Panc1 (cell line): ENCODE measurements at regions not wholly inside any gene's neighbourhood (a gene's known extent, or its start where the extent isn't known, plus 50 kb on each side); places are given as distances from the start of the nearest gene placed in this dataset.

Experiments used
- ATAC-seq: fragments of 200-7000 bp; cut with Tn5 transposase; 2 replicates; pipeline ENCODE4 v1.9.1; 2020; ENCODE audit warnings: mild to moderate bottlenecking, moderate library complexity
- BruUV-seq: library from RNA; stranded (reverse); fragments of 400-500 nt; replicated peaks from 2 replicates; lab custom pipeline; 2021; lab: Mats Ljungman, UMichigan
- CTCF ChIA-PET: fragments of 300-600 bp; sonication (Branson Sonifier 250); formaldehyde crosslinking; loops from one replicate; lab custom pipeline; 2022; ENCODE audit warnings: antibody characterized with exemption; lab: Charles Lee
- POLR2A ChIA-PET: fragments of 300-600 bp; sonication (Branson Sonifier 250); formaldehyde crosslinking; loops from one replicate; lab custom pipeline; 2022; ENCODE audit warnings: antibody characterized with exemption; lab: Charles Lee
- DNase-seq: peaks from one replicate; pipeline ENCODE4 v3.0.0-alpha.2; 2010; ENCODE audit warnings: low read depth, low spot score
- H3K27ac ChIP-seq: 2 replicates; pipeline ENCODE4 v1.5.1; 2011; ENCODE audit warnings: mild to moderate bottlenecking, low read length, inconsistent platforms
- H3K27me3 ChIP-seq: fragments of 200-500 bp; sonication (Bioruptor generic); 2 replicates; pipeline ENCODE4 v1.6.0; 2014; ENCODE audit warnings: low read length, inconsistent platforms; ENCODE audit not compliant: control insufficient read depth, insufficient read depth
- H3K36me3 ChIP-seq: fragments of 200-500 bp; sonication (Bioruptor generic); 2 replicates; pipeline ENCODE4 v1.5.1; 2014; ENCODE audit warnings: inconsistent platforms, mild to moderate bottlenecking, low read length, moderate library complexity; ENCODE audit not compliant: control insufficient read depth, insufficient read depth
- H3K4me1 ChIP-seq: 2 replicates; pipeline ENCODE4 v1.5.1; 2011; ENCODE audit warnings: inconsistent platforms, mild to moderate bottlenecking, low read length, moderate library complexity; ENCODE audit not compliant: control insufficient read depth, insufficient read depth
- H3K4me3 ChIP-seq, 2 experiments: 2 replicates each; pipeline ENCODE4 v1.5.1; 2011 to 2012; ENCODE audit warnings: low read depth in 2 of 2, low read length in 2 of 2, mild to moderate bottlenecking in 2 of 2, inconsistent platforms in 1 of 2, moderate library complexity in 1 of 2
- H3K9me3 ChIP-seq: fragments of 200-500 bp; sonication (Bioruptor generic); 2 replicates; pipeline ENCODE4 v1.5.1; 2014; ENCODE audit warnings: low read depth, mild to moderate bottlenecking, inconsistent platforms, low read length, moderate library complexity; ENCODE audit not compliant: control insufficient read depth, insufficient read depth
- CTCF ChIP-seq: fragments of 450-650 bp; IDR thresholded peaks from 2 replicates; pipeline ENCODE4 v1.5.1; 2017; ENCODE audit warnings: mild to moderate bottlenecking
- POLR2AphosphoS5 ChIP-seq: IDR thresholded peaks from 2 replicates; pipeline ENCODE4 v1.6.1; 2012; ENCODE audit warnings: mild to moderate bottlenecking, low read depth, low read length, moderate library complexity
- SIN3A ChIP-seq: IDR thresholded peaks from 2 replicates; pipeline ENCODE4 v1.6.1; 2012; ENCODE audit warnings: low read depth, mild to moderate bottlenecking, low read length, moderate library complexity, borderline replicate concordance; ENCODE audit not compliant: insufficient read depth
- TCF7L2 ChIP-seq: IDR thresholded peaks from 2 replicates; pipeline ENCODE4 v1.6.1; 2011; ENCODE audit warnings: mild to moderate bottlenecking, low read depth, low read length, inconsistent platforms
- in situ Hi-C: cut with HindIII; loops from 2 replicates; pipeline ENCODE4 v1.10.0; 2016; ENCODE audit warnings: low sequenced_read_pairs, low pct_unique_long_range_greater_than_20kb
- intact Hi-C: fragments of 100-400 bp; cut with micrococcal nuclease; formaldehyde crosslinking; loops from one replicate; pipeline ENCODE4 v1.10.0; 2022; ENCODE audit not compliant: unreplicated experiment
- TF ChIP-seq, protein P1 (sequence below), 2 experiments: IDR thresholded peaks; 2 replicates each; pipeline ENCODE4 v1.6.1; 2011 to 2012; ENCODE audit warnings: low read depth in 2 of 2, control low read depth in 1 of 2, low read length in 1 of 2, mild to moderate bottlenecking in 1 of 2, moderate library complexity in 1 of 2; ENCODE audit not compliant: insufficient read depth in 1 of 2

GRCh38 chr5:109516390-109516789, 106.6 kb upstream of the PJA2 start:
- in situ Hi-C loops (no loop called here), intact Hi-C loops (no loop called here)
- no TSS peak for BruUV-seq
- ChIA-PET CTCF (no interaction called here), POLR2A (no interaction called here)
- Histone ChIP-seq H3K27ac (no peak overlapping the region), H3K36me3 (no peaks in the 10 kb centered on the region), H3K4me3 (no peak overlapping the region), H3K4me1 (no peaks in the 10 kb centered on the region), H3K9me3 (no peaks in the 10 kb centered on the region), H3K27me3 (no peaks in the 10 kb centered on the region)
- ATAC-seq (no peak), DNase-seq (no peak)
- TF ChIP-seq CTCF, result no peak
- no peak for TF ChIP-seq TCF7L2
- TF ChIP-seq POLR2AphosphoS5, result no peak
- TF ChIP-seq SIN3A, result no peak
- TF ChIP-seq, protein P1, sequence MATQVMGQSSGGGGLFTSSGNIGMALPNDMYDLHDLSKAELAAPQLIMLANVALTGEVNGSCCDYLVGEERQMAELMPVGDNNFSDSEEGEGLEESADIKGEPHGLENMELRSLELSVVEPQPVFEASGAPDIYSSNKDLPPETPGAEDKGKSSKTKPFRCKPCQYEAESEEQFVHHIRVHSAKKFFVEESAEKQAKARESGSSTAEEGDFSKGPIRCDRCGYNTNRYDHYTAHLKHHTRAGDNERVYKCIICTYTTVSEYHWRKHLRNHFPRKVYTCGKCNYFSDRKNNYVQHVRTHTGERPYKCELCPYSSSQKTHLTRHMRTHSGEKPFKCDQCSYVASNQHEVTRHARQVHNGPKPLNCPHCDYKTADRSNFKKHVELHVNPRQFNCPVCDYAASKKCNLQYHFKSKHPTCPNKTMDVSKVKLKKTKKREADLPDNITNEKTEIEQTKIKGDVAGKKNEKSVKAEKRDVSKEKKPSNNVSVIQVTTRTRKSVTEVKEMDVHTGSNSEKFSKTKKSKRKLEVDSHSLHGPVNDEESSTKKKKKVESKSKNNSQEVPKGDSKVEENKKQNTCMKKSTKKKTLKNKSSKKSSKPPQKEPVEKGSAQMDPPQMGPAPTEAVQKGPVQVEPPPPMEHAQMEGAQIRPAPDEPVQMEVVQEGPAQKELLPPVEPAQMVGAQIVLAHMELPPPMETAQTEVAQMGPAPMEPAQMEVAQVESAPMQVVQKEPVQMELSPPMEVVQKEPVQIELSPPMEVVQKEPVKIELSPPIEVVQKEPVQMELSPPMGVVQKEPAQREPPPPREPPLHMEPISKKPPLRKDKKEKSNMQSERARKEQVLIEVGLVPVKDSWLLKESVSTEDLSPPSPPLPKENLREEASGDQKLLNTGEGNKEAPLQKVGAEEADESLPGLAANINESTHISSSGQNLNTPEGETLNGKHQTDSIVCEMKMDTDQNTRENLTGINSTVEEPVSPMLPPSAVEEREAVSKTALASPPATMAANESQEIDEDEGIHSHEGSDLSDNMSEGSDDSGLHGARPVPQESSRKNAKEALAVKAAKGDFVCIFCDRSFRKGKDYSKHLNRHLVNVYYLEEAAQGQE (IDR thresholded peaks at IDR 0.05; ENCODE audit: insufficient read depth in 1 of 2, low read depth in 2 of 2, low read length in 1 of 2), result no peak

DNA sequence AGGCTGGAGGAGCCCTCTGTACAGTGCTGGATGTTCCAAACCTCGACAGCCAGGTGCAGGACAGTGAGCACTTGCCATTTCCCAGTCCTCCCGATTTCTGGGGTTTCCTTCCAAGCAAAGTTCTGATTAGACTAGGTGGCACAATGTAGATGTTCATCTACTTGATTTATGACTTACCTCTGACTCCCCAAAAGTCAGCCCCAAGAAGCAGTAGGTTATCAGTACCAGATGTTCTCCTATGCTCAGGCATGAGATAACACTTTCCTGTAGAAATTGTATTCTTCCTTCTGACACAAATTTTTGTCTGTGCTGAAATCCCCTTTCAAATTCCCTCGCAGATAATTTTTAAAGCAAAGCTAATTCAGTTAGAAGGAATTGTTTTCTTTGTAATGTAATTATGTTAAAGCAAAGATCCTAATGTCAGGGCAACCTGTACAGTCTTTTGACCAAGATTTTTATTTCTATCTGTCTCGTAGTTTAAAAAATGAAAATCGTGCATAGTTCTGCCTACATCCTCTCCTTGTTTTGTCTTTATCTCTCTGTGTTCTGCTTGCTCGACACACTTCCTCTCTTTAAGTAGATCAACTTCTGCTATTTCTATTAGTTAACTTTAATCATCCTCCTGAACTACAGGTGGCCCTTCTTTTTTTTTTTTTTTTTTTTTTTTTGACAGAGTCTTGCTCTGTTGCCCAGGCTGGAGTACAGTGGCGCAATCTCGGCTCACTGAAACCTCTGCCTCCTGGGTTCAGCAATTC, 102.4 kb upstream of the PJA2 start:
- DNase-seq (no peak), ATAC-seq (no peak)
- Histone ChIP-seq H3K27ac (no peak overlapping the region), H3K27me3 (no peaks in the 10 kb centered on the region), H3K9me3 (no peaks in the 10 kb centered on the region), H3K4me1 (no peaks in the 10 kb centered on the region), H3K4me3 (no peak overlapping the region), H3K36me3 (no peaks in the 10 kb centered on the region)
- TF ChIP-seq CTCF, result no peak
- no peak for TF ChIP-seq POLR2AphosphoS5
- TF ChIP-seq, protein P1 (IDR thresholded peaks at IDR 0.05; ENCODE audit: insufficient read depth in 1 of 2, low read depth in 2 of 2, low read length in 1 of 2), result no peak
- no peak for TF ChIP-seq SIN3A
- TF ChIP-seq TCF7L2, result no peak
- POLR2A ChIA-PET, result no interaction called here
- in situ Hi-C loops, result no loop called here
- no TSS peak for BruUV-seq
- CTCF ChIA-PET, result no interaction called here
- intact Hi-C loops, result no loop called here
